Mononuclear cell (primary cell): ENCODE measurements at regions not wholly inside any gene's neighbourhood (a gene's known extent, or its start where the extent isn't known, plus 50 kb on each side); places are given as distances from the start of the nearest gene placed in this dataset.
"Not testable (repeated sequence)": the region's sequence is repeated elsewhere in the genome, so short reads cannot be mapped to it uniquely, and the experiment has no call there.

Experiments
- H3K27me3 ChIP-seq: 2 replicates; pipeline ENCODE4 v1.6.0; 2011; ENCODE audit warnings: low read length, control low read depth; ENCODE audit not compliant: insufficient read depth
- H3K4me1 ChIP-seq: 2 replicates; pipeline ENCODE4 v1.5.1; 2011; ENCODE audit warnings: mild to moderate bottlenecking, low read length, control low read depth; ENCODE audit not compliant: insufficient read depth
- H3K4me3 ChIP-seq: 2 replicates; pipeline ENCODE4 v1.5.1; 2011; ENCODE audit warnings: mild to moderate bottlenecking, low read length, moderate library complexity
- H3K9me3 ChIP-seq: 2 replicates; pipeline ENCODE4 v1.5.1; 2011; ENCODE audit warnings: low read depth, mild to moderate bottlenecking, control low read depth, low read length

DNA sequence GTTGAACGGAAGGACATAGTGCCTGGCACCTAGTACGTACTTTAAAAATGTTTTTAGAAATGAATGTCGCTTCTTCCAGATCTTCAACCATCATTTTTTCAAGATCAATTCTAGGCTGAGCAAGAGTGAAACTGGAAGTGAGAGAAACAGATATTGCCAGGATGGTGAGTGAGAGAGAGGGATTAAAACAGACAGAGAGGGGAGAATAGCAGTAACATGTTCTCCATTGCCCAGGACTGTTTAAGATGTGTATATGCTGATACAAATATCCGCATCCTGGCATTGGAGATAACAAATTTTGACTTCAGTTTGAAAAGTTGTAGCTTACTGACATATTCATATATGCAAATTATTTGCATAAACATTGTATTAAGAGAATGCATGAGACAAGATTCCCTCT, 1156.1 kb downstream of the TBL1XR1 start:
- H3K4me3 ChIP-seq = no peak overlapping the region
- no peaks in the 10 kb centered on the region for H3K4me1 ChIP-seq
- no peaks in the 10 kb centered on the region for H3K27me3 ChIP-seq
- H3K9me3 ChIP-seq = peaks cover 17% of the 10 kb centered on the region

DNA sequence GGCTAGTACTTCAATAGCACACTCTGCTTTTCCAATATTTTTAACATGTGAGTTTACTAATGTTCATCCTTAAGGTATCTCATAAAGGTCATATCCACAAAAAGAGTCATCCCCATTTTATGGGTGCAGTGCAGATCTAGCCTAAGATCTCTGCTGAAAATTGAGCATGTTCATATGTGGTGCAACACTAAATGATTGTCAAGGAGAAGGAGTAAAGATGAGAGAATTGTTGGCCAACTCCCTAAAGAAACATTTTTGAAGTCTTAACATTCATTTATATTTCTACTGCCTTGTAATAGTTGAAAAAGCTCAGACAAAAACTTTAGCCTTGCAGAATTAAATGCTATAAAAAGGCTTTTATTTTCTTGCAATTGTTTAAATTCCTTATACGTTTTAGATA, 1159.6 kb downstream of the TBL1XR1 start:
- H3K27me3 ChIP-seq = no peaks in the 10 kb centered on the region
- H3K9me3 ChIP-seq = peaks cover 17% of the 10 kb centered on the region
- H3K4me1 ChIP-seq = no peaks in the 10 kb centered on the region
- H3K4me3 ChIP-seq = no peak overlapping the region

DNA sequence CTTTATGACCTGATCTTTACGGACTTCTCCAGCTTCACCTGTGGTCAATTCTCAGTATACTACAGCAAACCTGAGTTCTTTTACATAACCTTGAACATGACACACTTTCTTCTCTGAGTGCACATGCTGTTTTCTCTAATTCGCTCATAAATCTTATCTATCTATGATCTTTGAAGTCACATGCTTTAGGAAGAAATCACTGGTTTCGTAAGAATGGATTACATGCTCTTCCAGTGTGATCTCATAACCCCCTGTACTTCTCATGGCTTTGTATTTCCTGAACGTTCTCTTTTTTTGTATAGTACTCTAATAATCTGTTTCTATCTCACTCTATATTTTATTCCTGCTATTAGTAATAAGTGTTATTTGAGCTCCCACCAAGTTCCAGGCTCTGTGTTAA, 1165.2 kb downstream of the TBL1XR1 start:
- H3K27me3 ChIP-seq = no peaks in the 10 kb centered on the region
- H3K4me3 ChIP-seq = no peak overlapping the region
- no peaks in the 10 kb centered on the region for H3K9me3 ChIP-seq

DNA sequence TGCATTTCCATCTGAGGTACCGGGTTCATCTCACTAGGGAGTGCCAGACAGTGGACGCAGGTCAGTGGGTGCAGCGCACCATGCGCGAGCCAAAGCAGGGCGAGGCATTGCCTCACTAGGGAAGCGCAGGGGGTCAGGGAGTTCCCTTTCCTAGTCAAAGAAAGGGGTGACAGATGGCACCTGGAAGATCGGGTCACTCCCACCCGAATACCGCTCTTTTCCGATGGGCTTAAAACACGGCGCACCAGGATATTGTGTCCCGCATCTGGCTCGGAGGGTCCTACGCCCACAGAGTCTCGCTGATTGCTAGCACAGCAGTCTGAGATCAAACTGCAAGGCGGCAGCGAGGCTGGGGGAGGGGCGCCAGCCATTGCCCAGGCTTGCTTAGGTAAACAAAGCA, 1157.1 kb downstream of the NAALADL2 start:
- not testable (repeated sequence) for H3K4me3 ChIP-seq, H3K9me3 ChIP-seq, H3K4me1 ChIP-seq, H3K27me3 ChIP-seq

More for the DNA sequence above, 1165.2 kb downstream of the TBL1XR1 start:
- H3K4me1 ChIP-seq = no peaks in the 10 kb centered on the region

DNA sequence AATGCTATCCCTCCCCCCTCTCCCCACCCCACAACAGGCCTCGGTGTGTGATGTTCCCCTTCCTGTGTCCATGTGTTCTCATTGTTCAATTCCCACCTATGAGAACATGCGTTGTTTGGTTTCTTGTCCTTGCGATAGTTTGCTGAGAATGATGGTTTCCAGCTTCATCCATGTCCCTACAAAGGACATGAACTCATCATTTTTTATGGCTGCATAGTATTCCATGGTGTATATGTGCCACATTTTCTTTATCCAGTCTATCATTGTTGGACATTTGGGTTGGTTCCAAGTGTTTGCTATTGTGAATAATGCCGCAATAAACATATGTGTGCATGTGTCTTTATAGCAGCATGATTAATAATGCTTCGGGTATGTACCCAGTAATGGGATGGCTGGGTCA, 1156.1 kb downstream of the NAALADL2 start:
- H3K9me3 ChIP-seq, H3K4me1 ChIP-seq, H3K27me3 ChIP-seq, H3K4me3 ChIP-seq: not testable (repeated sequence)

DNA sequence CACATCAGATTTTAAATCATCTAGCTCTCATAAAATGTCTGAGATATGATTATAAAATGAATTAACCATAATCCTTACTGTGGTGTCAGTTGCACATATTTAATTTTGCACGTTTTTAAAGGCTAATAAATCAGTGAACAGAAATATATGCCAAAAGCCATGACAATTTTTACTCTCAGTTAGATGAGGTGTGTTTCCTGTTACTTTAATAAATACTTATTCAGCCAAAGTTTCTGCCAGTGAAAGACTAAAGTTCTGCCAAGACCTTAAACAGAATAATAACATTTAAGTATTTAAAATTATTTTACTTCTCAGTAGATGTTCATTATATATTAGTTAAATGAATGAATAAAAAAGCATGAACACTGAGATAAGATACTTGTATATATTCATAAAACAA, 1150.1 kb downstream of the NAALADL2 start:
- no peak overlapping the region for H3K4me3 ChIP-seq
- H3K9me3 ChIP-seq = no peaks in the 10 kb centered on the region
- H3K27me3 ChIP-seq = no peaks in the 10 kb centered on the region
- no peaks in the 10 kb centered on the region for H3K4me1 ChIP-seq

DNA sequence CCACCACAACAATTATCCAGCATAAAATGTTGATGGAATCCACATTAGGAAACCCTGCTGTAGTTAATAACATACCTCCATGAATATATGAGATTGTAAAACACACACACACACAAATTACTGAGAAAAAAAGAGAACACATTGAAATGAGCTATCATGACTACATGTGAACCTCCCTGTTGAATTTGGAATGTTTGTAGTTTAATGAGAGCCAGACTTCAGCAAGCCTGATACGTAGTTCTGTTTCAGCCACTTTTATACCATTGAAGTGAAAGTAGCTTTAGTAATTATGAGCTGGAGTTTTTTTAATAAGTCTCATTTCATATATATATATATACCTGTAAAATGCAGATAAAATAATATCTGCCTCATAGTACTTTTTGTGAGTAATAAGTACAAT, 1146.4 kb downstream of the NAALADL2 start:
- H3K4me3 ChIP-seq = no peak overlapping the region
- no peaks in the 10 kb centered on the region for H3K4me1 ChIP-seq
- no peaks in the 10 kb centered on the region for H3K27me3 ChIP-seq
- no peaks in the 10 kb centered on the region for H3K9me3 ChIP-seq

DNA sequence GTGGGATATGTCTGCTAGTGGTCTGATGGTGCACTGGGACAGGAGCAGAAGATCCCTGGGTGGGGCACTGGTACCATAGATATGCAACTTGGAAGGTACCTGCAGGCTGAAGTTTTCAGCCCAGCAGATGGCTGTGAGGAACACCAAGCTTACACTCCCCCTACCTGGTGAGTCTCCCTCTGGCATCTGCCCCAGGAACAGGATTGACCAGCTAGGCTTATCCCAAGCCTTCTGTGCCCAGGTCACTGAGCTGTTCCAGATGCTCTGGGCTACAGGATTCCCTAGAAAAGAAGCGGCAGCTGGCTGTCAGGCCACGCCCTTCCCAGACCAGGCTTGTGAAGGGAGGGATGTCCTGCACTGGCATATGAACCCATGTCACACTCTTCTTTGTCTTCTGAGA, 1130.0 kb downstream of the NAALADL2 start:
- Histone ChIP-seq H3K4me3 (no peak overlapping the region), H3K4me1 (no peaks in the 10 kb centered on the region), H3K27me3 (no peaks in the 10 kb centered on the region), H3K9me3 (peaks cover 14% of the 10 kb centered on the region)

DNA sequence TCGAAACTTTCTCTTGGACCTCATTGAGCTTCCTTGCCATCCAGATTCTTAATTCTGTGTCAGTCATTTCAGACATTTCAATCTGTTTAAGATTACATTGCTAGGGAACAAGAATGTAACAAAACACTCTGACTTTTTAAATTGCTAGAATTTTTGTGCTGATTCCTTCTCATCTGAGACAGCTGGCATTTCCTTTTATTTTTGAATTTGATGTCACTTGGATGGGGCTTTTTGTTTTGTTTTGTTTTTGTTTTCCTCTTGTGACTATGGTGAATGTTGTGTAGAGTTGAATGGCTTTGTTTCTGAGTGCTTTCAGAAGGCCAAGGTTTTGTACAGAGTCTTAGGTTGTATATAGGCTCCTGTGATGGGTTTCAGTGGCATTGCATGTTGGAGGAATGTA, 1129.3 kb downstream of the NAALADL2 start:
- Histone ChIP-seq H3K27me3 (no peaks in the 10 kb centered on the region), H3K4me1 (no peaks in the 10 kb centered on the region), H3K4me3 (no peak overlapping the region), H3K9me3 (peaks cover 14% of the 10 kb centered on the region)

DNA sequence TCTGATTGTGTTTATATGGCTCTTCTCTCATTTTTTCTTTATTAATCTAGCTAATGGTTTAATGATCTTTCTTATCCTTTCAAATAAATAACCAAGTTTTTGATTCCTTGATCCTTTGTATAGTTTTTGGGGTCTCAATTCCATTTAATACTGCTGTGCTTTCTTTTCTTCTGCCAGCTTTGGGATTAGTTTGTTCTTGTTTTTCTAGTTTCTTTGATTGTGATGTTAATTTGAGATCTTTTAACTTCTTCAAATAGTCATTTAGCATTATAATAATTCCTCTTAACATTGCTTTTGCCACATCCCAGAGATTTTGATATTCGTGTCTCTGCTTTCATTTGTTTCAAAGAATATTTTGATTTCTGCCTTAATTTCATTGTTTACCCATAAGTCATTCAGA, 1126.6 kb downstream of the NAALADL2 start:
- Histone ChIP-seq H3K27me3 (no peaks in the 10 kb centered on the region), H3K4me1 (no peaks in the 10 kb centered on the region)

DNA sequence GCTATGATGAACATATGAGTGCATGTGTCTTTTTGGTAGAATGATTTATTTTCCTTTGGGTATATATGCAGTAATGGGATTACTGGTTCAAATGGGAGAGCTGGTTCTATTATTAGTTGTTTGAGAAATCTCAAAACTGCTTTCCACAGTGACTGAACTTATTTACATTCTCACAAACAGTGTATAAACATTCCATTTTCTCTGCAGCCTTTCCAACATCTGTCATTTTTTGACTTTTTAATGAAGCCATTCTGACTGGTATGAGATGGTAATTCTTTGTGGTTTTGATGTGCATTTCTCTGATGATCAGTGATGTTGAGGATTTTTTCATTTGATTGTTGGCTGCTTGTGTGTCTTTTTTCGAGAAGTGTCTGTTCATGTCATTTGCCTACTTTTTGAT, 1124.2 kb downstream of the NAALADL2 start:
- Histone ChIP-seq H3K4me3 (no peak overlapping the region), H3K4me1 (no peaks in the 10 kb centered on the region), H3K9me3 (peaks cover 14% of the 10 kb centered on the region), H3K27me3 (no peaks in the 10 kb centered on the region)

More for the DNA sequence above, 1126.6 kb downstream of the NAALADL2 start:
- Histone ChIP-seq H3K9me3 (peaks cover 14% of the 10 kb centered on the region), H3K4me3 (no peak overlapping the region)

DNA sequence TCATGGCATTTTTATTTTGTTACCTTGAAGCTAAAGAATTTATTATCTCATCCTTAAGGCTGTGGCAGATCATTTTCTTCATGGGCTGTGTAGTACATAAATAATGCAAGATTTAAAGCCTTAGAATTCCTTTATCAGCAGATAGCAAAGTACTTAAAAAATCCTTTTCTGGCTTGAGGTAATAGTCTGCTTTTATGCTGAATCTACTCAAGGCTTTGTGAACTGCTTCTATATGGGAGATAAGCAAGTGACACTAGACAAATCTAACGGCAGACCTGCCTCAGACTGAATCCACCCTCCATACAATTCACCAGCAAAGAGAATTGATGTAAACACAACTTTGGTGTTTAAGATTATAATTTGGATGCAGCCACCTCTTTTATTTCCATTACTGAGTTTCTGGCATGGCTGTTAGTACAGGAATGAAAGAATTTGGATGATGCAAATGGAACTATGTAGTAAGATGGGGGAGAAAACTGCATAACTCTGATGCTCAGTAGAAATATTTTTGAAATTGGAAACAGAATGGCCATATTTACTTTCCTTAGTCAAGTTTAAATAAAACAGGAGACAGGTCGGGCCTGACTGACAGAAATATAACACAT, 1121.5 kb downstream of the NAALADL2 start:
- H3K4me1 ChIP-seq = no peaks in the 10 kb centered on the region
- no peaks in the 10 kb centered on the region for H3K27me3 ChIP-seq
- no peaks in the 10 kb centered on the region for H3K9me3 ChIP-seq
- no peak overlapping the region for H3K4me3 ChIP-seq

DNA sequence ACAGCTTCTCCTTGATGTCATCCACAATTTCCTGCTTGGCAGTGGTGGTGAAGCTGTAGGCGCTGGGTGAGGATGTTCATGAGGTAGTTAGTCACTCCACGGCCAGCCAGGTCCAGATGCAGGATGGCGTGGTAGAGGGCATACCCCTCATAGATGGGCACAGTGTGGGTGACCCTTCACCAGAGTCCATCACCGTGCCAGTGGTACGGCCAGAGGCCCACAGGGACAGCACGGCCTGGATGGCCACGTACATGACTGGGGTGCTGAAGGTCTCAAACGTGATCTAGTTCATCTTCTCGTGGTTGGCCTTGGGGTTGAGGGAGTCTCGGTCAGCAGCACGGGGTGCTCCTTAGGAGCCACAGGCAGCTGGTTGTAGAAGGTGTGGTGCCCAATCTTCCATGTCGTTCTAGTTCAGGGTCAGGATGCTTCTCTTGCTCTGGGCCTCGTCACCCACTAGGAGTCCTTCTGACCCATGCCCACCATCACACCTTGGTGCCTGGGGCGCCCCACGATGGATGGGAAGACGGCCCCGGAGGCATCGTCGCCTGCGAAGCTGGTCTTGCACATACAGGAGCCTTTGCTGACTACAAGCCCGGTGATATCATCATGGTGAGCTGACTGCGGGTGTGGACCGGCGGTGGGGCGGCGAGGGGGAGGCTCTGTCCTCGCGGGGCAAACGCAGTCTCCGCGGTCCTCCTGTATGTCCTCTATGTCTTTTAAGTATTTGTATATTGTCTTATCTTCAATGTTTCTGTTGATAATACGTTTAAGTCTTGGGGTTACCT, 1119.0 kb downstream of the NAALADL2 start:
- Histone ChIP-seq H3K4me3 (no peak overlapping the region), H3K9me3 (no peaks in the 10 kb centered on the region), H3K4me1 (no peaks in the 10 kb centered on the region)

DNA sequence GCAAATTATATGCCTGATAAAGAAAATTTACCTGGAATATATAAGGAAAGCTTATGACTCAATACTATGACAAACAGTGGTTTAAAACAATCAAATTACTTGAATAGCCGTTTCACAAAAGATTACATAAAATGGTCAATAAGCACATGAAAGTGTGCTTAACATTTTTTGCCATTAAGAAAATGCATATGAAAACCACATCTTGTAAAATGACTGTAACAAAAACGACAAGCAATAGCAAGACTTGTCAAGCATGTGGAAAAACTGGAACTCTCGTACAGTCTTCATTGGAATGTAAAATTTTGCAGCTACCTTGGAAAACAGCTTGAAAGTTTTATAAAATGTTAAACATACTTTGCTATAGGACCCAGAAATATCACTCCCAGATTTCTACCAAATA, 1110.3 kb downstream of the NAALADL2 start:
- Histone ChIP-seq H3K4me3 (no peak overlapping the region), H3K4me1 (no peaks in the 10 kb centered on the region), H3K27me3 (no peaks in the 10 kb centered on the region), H3K9me3 (no peaks in the 10 kb centered on the region)

More for the DNA sequence above, 1119.0 kb downstream of the NAALADL2 start:
- no peaks in the 10 kb centered on the region for H3K27me3 ChIP-seq

DNA sequence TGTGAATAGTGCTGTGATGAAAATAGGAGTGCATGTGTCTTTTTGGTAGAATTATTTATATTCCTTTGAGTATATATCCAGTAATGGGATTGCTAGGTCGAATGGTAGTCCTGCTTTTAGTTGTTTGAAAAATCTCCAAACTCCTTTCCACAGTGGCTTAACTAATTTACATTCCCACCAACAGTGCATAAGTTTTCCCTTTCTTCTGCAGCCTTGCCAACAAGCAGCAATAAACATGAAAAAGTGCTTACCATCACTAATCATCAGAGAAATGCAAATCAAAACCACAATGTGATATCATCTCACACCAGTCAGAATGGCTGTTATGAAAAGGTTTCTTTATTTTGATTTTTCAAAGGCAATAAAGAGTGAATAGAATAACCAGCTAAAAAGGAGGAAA, 1105.9 kb downstream of the NAALADL2 start:
- Histone ChIP-seq H3K27me3 (no peaks in the 10 kb centered on the region), H3K4me1 (no peaks in the 10 kb centered on the region), H3K4me3 (no peak overlapping the region), H3K9me3 (peaks cover 16% of the 10 kb centered on the region)

DNA sequence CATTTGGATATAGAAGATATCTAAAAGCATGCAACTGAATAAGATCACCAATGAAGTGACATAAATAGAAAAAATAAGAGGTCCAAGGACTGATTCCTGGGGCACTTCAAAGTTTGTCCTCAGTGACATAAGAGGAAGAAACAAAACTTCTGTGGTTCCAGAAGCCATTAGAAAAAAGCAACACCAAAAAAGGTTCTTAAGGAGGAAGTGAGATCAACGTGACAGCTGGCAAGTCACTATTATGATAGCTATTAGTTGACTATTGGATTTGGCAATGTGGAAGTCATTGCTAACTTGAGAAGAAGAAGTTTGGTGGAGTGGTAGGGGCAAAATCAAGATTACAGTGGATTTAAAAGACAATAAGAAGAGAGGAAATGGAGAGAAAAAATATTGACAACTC, 1098.3 kb downstream of the NAALADL2 start:
- H3K27me3 ChIP-seq = no peaks in the 10 kb centered on the region
- no peak overlapping the region for H3K4me3 ChIP-seq
- H3K4me1 ChIP-seq = no peaks in the 10 kb centered on the region
- peaks cover 12% of the 10 kb centered on the region for H3K9me3 ChIP-seq
